GM18499 (cell line): ENCODE measurements at regions not wholly inside any gene's neighbourhood (a gene's known extent, or its start where the extent isn't known, plus 50 kb on each side); places are given as distances from the start of the nearest gene placed in this dataset.
"Not testable (repeated sequence)": the region's sequence is repeated elsewhere in the genome, so short reads cannot be mapped to it uniquely, and the experiment has no call there.

Experiments used
- ATAC-seq: cut with Tn5 transposase; IDR thresholded peaks from one replicate; pipeline ENCODE4 v1.9.1; 2021; ENCODE audit warnings: moderate number of reproducible peaks; ENCODE audit not compliant: insufficient read depth, unreplicated experiment

GRCh38 chr5:39943811-39944210 lies 519.0 kb upstream of the DAB2 start:
- no peak for ATAC-seq

GRCh38 chr5:39942606-39943005 lies 517.8 kb upstream of the DAB2 start:
- no peak for ATAC-seq

- ATAC-seq = no peak
Measured at GRCh38 chr5:39941416-39941815, 516.6 kb upstream of the DAB2 start.

GRCh38 chr5:39934830-39935229 lies 510.1 kb upstream of the DAB2 start:
- ATAC-seq = no peak

GRCh38 chr5:39933061-39933460 lies 508.3 kb upstream of the DAB2 start:
- no peak for ATAC-seq

- no peak for ATAC-seq
Measured at GRCh38 chr5:39928709-39929108, 503.9 kb upstream of the DAB2 start.

- no peak for ATAC-seq
Measured at GRCh38 chr5:39919876-39920275, 495.1 kb upstream of the DAB2 start.

GRCh38 chr5:39912906-39913305 lies 488.1 kb upstream of the DAB2 start:
- ATAC-seq = no peak

- not testable (repeated sequence) for ATAC-seq
Measured at GRCh38 chr5:39907267-39907951, 482.6 kb upstream of the DAB2 start.

GRCh38 chr5:39906146-39906545 lies 481.4 kb upstream of the DAB2 start:
- ATAC-seq = no peak

GRCh38 chr5:39905356-39905755 lies 480.6 kb upstream of the DAB2 start:
- ATAC-seq = no peak

- no peak for ATAC-seq
Measured at GRCh38 chr5:39902626-39903025, 477.8 kb upstream of the DAB2 start.

- ATAC-seq = no peak
Measured at GRCh38 chr5:39898731-39899130, 474.0 kb upstream of the DAB2 start.

- no peak for ATAC-seq
Measured at GRCh38 chr5:39896706-39897105, 471.9 kb upstream of the DAB2 start.

GRCh38 chr5:39896104-39896503 lies 471.3 kb upstream of the DAB2 start:
- ATAC-seq = no peak

- ATAC-seq = no peak
Measured at GRCh38 chr5:39892708-39893107, 467.9 kb upstream of the DAB2 start.

- no peak for ATAC-seq
Measured at GRCh38 chr5:39891376-39891775, 466.6 kb upstream of the DAB2 start.

GRCh38 chr5:39880985-39881384 lies 456.2 kb upstream of the DAB2 start:
- no peak for ATAC-seq

- no peak for ATAC-seq
Measured at GRCh38 chr5:39877479-39877878, 452.7 kb upstream of the DAB2 start.

GRCh38 chr5:39876146-39876545 lies 451.4 kb upstream of the DAB2 start:
- no peak for ATAC-seq

GRCh38 chr5:39870137-39870536 lies 445.4 kb upstream of the DAB2 start:
- no peak for ATAC-seq

- ATAC-seq = no peak
Measured at GRCh38 chr5:39869396-39869795, 444.6 kb upstream of the DAB2 start.

GRCh38 chr5:39867923-39868322 lies 443.1 kb upstream of the DAB2 start:
- no peak for ATAC-seq
